ENCODE measurements at regions not wholly inside any gene's neighbourhood (a gene's known extent, or its start where the extent isn't known, plus 50 kb on each side); places are given as distances from the start of the nearest gene placed in this dataset.

GRCh38 chr3:22091329-22091728 lies 340.3 kb upstream of the ZNF385D start:
- no peak overlapping the region for H3K4me3 ChIP-seq (ENCODE audit: low read depth, low read length)
- DNase-seq (ENCODE audit: low read depth), result no peak

DNA sequence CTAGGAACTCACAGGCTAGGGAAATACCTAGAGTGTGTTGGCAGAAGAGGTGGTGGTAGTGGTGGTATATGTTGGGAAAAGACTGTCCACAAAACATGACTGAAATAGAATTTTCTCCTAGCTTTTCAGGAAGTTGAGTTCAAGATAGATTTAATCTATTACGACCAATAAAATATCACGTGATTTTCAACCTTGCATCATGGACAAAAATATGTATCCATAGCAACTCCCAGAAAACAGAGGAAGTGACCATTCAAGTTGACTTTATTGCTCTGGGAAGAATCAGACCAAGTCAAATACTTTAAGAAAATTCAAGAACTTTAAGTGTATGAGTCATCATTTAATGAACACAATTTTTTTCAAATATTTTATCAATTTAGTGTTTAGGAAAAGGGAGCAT lies 347.0 kb upstream of the ZNF385D start:
- H3K4me3 ChIP-seq (ENCODE audit: low read depth, low read length), result no peak overlapping the region
- no peak for DNase-seq (ENCODE audit: low read depth)

- no peak for DNase-seq (ENCODE audit: low read depth)
- H3K4me3 ChIP-seq (ENCODE audit: low read depth, low read length), result no peak overlapping the region
Observed at GRCh38 chr3:22101351-22101750, 350.3 kb upstream of the ZNF385D start.

- H3K4me3 ChIP-seq (ENCODE audit: low read depth, low read length), result no peak overlapping the region
- DNase-seq (ENCODE audit: low read depth), result no peak
Observed at GRCh38 chr3:22101811-22102210, 350.8 kb upstream of the ZNF385D start.

DNA sequence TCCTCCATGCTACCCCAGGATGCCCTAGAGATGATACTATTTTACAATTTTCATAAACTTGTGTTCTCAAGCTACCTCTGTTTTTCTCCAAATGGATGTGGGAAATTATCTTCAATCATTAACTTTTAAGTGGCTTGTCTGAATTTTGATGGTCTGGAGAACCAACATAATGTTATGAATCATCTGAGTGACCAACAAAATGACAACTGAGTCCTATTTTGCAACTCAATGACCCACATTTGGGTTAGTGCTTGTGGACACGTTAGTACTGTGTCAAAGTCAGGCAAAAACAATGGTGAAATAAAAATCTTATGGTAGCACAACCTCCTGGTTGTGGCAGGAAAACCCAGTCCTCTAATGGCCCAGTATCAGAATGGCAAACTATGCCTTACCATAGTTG lies 352.4 kb upstream of the ZNF385D start:
- no peak for DNase-seq (ENCODE audit: low read depth)
- no peak overlapping the region for H3K4me3 ChIP-seq (ENCODE audit: low read depth, low read length)

DNA sequence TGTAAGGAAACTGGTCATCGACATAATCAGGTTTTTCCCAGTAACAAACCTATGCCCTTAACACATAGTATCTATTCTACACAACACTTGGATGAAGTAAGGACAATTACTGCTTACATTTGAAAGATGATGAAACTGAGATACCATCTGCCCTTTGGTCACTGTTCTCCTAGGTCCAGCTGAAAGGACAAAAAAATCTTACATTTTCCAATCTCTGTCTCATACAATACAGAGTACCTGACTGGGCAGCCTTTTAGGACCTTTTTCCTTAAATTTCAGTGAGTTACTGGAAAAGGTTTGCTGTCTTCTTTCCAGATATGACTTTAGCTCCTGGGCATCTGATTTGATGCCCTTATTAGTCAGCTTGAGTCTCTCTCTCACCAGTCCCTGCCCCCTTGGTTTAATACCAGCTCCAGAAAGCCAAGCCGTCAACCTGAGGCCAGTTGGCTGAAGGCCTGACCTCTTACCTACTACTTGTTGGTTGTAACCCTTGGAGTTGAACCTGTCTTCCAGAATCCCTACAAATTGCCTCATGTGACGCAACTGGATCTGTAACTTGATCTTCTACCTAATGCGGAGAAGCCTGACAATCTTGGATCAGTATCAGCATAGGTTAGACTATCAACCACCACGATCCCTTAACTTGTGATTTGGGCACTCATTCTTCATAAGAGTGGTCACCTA lies 355.3 kb upstream of the ZNF385D start:
- no peak for DNase-seq (ENCODE audit: low read depth)

DNA sequence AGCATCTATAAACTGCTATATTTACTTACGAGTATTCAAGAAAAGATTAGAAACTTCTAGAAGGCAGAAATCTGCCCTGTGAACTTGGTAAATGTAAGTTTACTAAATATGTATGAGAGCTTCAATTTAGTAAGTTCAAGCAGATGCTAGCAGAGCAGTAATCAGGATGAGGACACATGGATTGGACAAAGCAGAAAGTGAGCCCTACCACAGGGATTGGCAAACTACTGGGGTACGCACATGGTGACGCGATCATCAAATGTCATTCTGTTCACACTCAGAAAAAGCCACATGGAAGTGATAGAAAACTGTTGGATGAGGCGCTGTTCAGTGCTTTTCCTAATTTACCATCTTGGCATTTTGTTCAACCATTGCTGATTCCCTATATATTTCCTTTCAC lies 360.2 kb upstream of the ZNF385D start:
- H3K4me3 ChIP-seq (ENCODE audit: low read depth, low read length), result no peak overlapping the region
- no peak for DNase-seq (ENCODE audit: low read depth)

More for the DNA sequence above, 355.3 kb upstream of the ZNF385D start:
- H3K4me3 ChIP-seq (ENCODE audit: low read depth, low read length), result no peak overlapping the region

DNA sequence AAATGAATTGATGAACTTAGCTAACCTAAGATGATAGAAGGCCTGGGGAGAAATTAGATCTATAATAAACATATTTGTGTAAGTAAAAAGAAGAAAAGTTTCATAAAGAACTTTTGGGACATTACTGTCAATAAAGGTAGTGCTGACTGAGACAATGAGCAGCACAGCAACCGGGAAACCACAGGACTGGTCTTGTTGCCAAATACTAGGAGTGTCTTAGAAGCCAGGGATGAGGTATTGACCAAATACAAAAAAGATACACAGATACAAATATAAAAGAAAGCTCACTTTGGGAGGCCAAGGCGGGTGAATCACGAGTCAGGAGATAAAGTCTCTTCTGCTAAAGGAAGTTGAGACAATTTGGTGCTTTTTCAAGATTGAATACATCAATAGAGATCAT lies 362.4 kb upstream of the ZNF385D start:
- no peak for DNase-seq (ENCODE audit: low read depth)
- no peak overlapping the region for H3K4me3 ChIP-seq (ENCODE audit: low read depth, low read length)

- peak; percentile 15 for DNase-seq (ENCODE audit: low read depth)
- H3K4me3 ChIP-seq (ENCODE audit: low read depth, low read length), result no peak overlapping the region
Observed at GRCh38 chr3:22115581-22115980, 364.6 kb upstream of the ZNF385D start.

DNA sequence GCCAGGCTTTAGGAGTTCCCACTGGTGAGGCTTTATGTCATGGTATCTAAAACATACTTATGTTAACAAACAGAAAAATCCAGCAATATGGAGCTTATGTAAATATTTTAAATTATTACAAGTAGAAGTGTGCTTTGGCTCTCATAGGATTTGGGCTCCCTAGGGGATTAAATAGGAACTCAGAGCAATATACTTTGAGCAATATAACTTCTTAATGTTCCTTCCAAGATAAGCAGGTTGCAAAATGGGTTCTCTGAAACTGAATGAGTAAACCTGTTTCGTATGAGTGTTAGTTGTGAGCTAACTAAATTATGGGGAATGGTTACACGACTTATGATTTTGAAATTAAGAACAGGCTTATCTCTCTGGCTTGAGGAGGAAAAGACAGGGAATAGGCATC lies 366.1 kb upstream of the ZNF385D start:
- no peak overlapping the region for H3K4me3 ChIP-seq (ENCODE audit: low read depth, low read length)
- DNase-seq (ENCODE audit: low read depth), result peak; percentile 45

DNA sequence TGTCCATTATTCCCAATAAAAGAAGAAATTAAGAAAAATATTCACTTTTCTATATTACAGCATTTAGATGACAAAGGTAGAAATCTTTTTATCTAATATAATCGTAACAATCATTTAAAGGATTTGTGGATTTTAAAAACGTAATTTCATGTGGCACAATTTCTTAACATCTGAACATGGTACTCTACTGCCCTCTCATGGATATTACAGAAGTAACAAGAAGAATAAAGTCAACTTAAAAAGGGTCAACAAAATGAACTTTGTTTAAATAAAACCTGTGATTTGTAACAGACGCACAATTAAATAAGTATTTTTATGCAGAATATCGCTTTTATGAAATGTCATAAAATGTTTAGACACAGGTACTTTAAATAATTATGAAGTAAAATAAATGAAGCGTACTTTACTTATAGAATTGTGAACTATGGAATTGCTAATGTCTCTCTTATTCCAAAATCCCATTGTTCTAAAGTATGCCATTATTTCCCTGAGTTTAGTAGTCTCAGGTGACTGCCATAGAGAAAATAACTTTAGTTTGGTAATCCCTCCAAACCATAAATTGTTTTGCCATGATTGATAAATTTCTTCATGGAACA lies 366.8 kb upstream of the ZNF385D start:
- peak; percentile 13 for DNase-seq (ENCODE audit: low read depth)
- H3K4me3 ChIP-seq (ENCODE audit: low read depth, low read length), result no peak overlapping the region

- no peak for DNase-seq (ENCODE audit: low read depth)
- H3K4me3 ChIP-seq (ENCODE audit: low read depth, low read length), result no peak overlapping the region
Observed at GRCh38 chr3:22118542-22118941, 367.5 kb upstream of the ZNF385D start.

DNA sequence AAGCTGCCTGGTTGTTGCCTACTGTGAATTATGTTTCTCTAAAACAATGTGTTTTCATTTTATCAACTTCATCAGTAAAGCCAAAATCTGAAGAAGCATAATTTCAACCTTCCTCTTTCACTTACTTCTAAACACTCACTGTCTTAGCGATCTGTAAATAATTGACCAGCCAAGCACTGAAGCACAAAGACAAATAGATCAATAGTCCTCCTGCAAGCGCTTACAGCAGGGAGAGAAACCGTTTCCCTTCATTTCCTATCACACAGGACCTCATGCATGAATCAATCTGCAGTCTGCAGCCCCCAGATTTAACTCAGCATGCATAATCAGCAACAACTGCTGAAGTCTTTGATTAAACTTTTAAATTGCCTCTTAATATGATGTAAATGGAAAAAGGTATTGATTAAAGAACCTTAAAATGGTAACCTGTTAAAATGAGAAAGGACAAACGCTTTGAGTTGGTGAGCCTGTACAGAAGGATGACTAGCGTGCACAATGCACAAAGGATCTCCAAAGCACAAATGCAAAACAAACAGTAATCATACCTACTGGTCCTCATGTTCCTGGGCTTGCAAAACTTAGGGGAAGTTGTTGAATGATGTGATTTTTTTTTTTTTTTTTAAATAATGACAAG lies 370.2 kb upstream of the ZNF385D start:
- no peak for DNase-seq (ENCODE audit: low read depth)
- H3K4me3 ChIP-seq (ENCODE audit: low read depth, low read length), result no peak overlapping the region

DNA sequence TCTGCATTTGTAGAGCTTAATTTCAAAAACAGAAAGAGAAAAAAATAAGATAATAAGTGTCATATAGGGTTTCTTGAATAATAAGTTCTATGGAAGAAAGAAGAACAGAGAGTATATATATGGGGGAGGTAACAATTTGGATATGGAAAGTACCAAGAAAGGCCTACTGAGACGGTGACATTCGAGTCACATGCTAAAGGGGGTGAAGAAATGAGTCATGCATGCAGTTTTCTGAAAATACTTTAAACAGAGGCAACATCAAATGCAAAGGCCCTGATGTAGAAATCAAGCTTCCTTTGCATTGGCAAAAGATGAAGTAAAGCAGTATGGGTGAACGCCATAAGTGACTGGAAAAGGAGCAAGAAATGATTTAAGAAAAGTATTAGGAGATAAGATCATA lies 371.6 kb upstream of the ZNF385D start:
- DNase-seq (ENCODE audit: low read depth), result no peak
- no peak overlapping the region for H3K4me3 ChIP-seq (ENCODE audit: low read depth, low read length)

DNA sequence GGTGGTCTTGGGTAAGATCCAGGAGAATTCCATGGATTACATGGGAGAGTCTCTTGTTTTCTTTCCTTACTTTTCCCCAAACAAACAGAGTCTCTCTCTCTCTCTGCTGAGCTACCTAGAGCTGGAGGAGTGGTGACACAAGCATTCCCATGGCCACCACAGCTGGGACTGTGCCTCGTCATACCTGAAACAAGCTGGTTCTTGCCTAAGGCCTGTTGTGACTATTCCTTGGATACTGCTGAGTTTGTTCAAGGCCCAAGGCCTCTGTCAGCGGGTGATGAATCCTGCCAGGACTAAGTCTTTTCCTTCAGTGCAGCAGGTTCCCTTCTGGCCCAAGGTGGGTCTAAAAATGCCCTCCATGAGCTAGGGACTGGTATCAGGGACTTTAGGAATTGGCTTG lies 378.1 kb upstream of the ZNF385D start:
- DNase-seq (ENCODE audit: low read depth), result no peak
- no peak overlapping the region for H3K4me3 ChIP-seq (ENCODE audit: low read depth, low read length)

GRCh38 chr3:22141769-22142168 lies 390.8 kb upstream of the ZNF385D start:
- DNase-seq (ENCODE audit: low read depth), result no peak
- H3K4me3 ChIP-seq (ENCODE audit: low read depth, low read length), result no peak overlapping the region

- no peak for DNase-seq (ENCODE audit: low read depth)
- no peak overlapping the region for H3K4me3 ChIP-seq (ENCODE audit: low read depth, low read length)
Observed at GRCh38 chr3:22147161-22147560, 396.2 kb upstream of the ZNF385D start.

DNA sequence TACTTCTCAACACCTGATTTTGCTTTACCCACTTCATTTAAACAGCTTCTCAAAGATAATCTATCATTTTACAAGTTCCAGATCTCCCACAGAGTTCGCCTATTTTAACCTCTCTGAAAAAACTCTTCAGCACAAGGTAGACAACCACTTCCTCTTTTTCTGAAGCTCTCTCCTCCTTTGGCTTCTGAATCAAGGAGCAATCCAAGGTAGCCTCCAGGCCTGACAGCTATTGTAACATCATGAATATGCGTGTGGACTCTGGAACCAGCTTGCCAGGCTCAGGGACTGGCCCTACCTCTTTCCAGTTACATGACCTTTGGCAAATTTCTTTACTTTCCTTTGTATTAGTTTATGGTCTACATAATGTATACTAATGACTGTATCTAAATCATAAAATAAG lies 405.9 kb upstream of the ZNF385D start:
- no peak for DNase-seq (ENCODE audit: low read depth)

DNA sequence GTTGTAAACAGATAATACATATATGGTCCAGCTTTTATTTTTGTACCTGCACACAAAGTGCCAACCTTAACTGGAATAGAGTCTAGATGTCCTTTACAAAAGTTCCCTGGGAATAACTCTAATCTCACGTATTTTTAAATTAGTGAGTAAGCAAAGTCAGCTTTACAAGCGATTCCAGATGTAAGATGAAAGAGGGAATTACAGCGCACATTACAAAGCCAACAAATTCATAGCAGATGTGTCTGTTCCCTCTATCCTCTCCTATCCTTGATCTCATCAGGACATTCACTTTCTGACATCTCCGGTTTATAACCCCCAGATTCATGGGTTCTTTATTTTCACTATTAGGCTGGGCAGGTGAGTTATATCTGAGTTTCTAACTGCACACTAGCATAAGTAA lies 406.8 kb upstream of the ZNF385D start:
- no peak overlapping the region for H3K4me3 ChIP-seq (ENCODE audit: low read depth, low read length)
- DNase-seq (ENCODE audit: low read depth), result no peak

More for the DNA sequence above, 405.9 kb upstream of the ZNF385D start:
- no peak overlapping the region for H3K4me3 ChIP-seq (ENCODE audit: low read depth, low read length)

DNA sequence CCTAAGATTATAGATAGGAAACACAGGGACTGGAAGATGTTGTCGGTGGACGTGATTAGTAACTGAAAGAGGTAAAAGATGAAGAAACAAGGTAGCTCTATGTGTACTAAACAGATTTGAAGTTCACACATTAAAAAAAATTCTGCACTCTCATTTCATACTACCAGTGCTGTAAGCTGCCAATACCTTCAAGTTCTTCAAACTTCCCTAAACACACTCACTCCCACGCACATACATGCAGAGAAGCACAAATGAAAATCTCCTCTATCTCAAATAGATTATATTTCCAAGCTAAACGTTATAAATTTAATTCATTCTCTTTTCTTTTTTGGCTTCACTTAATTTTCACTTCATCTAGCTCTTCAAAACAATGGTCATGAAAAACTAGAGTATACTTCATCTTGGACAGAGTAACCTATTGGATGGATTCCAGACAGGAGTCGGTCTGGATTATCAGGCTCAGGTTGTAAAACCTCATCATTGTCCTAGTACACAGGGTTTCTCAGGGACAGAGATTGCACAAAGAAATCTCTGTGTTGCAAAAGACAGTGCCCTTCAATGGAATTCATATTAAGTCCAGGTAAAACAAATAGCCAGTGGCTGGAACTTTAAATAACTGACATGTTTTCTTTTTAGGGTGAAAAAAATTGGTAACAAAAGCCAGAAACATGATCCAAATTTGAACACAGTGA lies 408.1 kb upstream of the ZNF385D start:
- no peak for DNase-seq (ENCODE audit: low read depth)
- no peak overlapping the region for H3K4me3 ChIP-seq (ENCODE audit: low read depth, low read length)

All from skeletal muscle cell (primary cell).